LNCAP (cell line): ENCODE measurements at regions not wholly inside any gene's neighbourhood (a gene's known extent, or its start where the extent isn't known, plus 50 kb on each side); places are given as distances from the start of the nearest gene placed in this dataset.

Experiments used
- TF ChIP-seq, protein P1 (sequence below): fragments of 450-650 bp; IDR thresholded peaks from 2 replicates; pipeline ENCODE4 v1.5.1; 2017; ENCODE audit warnings: mild to moderate bottlenecking

DNA sequence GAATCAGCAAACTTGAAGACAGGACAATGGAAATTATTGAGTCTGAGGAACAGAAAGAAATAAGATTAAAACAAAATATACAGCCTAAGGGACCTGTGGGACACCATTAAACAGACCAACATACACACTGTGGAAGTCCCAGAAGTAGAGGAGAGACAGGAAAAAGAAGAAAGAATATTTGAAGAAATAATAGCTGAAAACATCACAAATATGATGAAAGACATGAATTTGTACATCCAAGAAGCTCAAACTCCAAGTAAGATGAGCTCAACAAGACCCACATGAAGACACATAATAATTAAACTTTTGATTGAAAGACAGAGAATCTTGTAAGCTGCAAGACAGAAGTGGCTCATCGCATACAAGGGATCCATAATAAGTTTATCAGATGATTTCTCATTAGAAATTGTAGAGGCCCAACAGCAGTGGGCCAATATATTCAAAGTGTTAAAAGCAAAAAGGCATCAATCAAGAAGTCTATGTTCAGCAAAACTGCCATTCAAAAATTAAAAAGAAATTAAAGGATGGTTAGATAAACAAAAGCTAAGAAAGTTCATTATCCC is 311.3 kb upstream of the ADGRL2 start:
- TF ChIP-seq, protein P1, sequence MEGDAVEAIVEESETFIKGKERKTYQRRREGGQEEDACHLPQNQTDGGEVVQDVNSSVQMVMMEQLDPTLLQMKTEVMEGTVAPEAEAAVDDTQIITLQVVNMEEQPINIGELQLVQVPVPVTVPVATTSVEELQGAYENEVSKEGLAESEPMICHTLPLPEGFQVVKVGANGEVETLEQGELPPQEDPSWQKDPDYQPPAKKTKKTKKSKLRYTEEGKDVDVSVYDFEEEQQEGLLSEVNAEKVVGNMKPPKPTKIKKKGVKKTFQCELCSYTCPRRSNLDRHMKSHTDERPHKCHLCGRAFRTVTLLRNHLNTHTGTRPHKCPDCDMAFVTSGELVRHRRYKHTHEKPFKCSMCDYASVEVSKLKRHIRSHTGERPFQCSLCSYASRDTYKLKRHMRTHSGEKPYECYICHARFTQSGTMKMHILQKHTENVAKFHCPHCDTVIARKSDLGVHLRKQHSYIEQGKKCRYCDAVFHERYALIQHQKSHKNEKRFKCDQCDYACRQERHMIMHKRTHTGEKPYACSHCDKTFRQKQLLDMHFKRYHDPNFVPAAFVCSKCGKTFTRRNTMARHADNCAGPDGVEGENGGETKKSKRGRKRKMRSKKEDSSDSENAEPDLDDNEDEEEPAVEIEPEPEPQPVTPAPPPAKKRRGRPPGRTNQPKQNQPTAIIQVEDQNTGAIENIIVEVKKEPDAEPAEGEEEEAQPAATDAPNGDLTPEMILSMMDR: no peak

DNA sequence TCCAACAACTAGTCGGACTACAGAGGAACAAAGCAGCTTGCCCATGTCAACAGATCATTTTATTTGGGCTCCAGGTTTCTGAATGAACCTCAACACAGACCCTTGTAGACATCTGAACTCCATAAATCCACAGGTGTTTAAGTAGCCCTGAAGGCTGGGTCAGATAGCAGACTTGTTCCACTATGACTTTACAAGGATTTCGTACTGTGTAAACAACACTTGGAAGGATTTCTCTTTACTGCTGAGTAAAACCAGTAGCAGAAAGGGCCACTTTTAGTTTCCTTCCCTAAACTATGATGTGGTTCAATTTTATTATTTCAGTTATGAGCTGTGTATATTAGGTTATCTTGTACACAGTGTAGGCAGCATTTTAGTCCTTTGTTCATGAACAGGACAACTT is 316.4 kb upstream of the ADGRL2 start:
- TF ChIP-seq, protein P1: no peak

DNA sequence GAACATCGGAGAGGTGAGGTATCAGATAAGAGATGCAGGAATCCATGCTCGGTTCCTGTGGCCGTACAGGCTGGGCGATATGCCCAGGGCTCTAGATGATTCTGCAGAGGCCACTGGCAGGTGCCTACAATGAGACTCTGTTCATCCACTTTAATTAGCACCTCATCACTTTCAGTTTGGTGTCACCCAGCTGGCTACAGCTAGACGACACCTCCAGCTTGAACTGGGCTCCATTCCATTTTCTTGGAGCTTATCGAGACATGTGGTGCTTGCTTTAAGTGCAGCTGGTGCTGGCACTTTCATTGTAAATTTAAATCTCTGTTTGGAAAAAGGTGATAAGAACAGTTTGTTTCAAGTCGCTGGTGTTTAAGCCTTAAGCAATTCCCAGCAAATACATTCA is 322.5 kb upstream of the ADGRL2 start:
- TF ChIP-seq, protein P1: no peak

DNA sequence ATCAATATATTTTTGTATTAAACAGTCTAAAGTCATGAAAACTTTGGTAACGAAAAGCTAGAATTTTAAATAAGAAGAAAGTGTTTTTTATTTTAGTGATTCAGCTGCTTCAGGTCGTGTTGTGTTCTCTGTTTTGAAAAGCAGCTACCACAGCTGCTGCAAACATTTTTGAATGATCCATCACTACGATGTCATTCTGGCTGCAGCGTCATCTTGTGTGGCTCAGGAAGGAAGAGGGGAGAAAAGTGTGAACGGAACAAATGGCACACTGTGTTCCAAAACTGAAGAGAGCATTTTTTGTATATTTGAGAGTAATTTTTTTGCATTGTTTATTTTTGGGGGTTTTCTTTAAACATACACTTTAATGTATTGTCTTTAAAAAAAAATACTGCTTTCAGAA is 323.0 kb upstream of the ADGRL2 start:
- TF ChIP-seq, protein P1: no peak

- TF ChIP-seq, protein P1: no peak
These were observed 328.3 kb upstream of the ADGRL2 start for GRCh38 chr1:81472387-81472786.

DNA sequence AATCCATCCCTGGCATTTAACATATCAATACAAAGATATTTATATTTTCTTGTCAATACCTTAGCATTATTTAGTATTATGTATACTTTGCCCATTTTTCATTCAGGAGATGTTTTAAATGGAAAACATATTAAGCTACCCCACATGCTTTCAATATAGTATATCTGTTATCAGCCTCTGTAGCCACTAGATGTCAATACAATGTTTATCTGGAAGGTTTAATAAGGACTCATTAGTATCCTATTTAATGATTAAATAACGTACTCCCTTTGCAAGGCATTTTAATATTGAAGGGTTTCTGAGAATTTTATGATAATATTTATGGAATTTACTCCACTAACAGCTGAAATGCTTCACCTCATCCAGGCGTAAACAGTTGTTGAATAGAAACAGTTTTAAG is 329.5 kb upstream of the ADGRL2 start:
- TF ChIP-seq, protein P1: peak; percentile 44

- TF ChIP-seq, protein P1: no peak
These were observed 330.5 kb upstream of the ADGRL2 start for GRCh38 chr1:81470275-81470674.

DNA sequence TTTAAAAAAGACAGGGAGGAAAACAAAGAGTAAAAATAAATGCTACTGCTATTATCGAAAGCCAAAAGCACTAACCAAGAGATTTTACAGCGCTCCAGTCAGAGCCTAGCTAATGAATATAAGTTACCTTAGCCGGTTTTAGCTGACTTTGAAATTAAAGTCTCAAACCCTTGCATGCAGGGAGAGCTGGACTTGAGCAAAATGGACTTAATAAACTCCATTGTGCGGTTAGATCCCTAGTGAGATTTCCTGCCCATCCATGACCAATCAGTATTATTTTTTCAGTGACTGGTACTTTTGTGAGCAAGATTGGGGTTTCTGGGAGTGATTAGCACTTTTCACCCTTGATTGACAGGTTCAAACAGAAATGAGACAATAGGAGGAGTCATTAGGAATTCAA is 333.4 kb upstream of the ADGRL2 start:
- TF ChIP-seq, protein P1: no peak
